ENCODE measurements at regions not wholly inside any gene's neighbourhood (a gene's known extent, or its start where the extent isn't known, plus 50 kb on each side); places are given as distances from the start of the nearest gene placed in this dataset.

DNA sequence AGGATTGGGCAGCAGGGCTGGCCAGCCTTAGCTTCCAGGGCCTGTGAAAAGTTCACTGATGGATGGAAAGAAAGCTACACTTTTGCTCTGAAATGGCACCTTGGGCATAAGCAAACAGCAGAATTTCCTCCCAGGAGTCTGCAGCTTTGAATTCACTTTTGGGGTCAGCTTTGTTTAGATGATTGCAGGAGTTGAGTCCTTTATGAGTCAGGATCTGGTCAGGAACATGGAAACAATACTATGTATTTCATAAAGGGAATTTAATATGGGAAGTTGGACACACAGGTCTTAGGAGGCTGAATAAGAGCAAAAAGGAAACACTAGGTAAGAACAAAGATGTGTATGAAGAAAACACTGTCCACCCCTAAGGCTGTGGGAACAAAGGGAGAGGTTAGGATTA is 345.3 kb downstream of the TSN start:
- Histone ChIP-seq H3K36me3 (no peaks in the 10 kb centered on the region), H3K4me3 (no peak overlapping the region), H3K27me3 (no peaks in the 10 kb centered on the region), H3K4me1 (no peaks in the 10 kb centered on the region), H3K9me3 (no peaks in the 10 kb centered on the region), H3K27ac (no peak overlapping the region)
- intact Hi-C loops (cut with DNase I): no loop called here
- TF ChIP-seq POLR2A (IDR thresholded peaks at IDR 0.05): no peak
- TF ChIP-seq, protein P1, sequence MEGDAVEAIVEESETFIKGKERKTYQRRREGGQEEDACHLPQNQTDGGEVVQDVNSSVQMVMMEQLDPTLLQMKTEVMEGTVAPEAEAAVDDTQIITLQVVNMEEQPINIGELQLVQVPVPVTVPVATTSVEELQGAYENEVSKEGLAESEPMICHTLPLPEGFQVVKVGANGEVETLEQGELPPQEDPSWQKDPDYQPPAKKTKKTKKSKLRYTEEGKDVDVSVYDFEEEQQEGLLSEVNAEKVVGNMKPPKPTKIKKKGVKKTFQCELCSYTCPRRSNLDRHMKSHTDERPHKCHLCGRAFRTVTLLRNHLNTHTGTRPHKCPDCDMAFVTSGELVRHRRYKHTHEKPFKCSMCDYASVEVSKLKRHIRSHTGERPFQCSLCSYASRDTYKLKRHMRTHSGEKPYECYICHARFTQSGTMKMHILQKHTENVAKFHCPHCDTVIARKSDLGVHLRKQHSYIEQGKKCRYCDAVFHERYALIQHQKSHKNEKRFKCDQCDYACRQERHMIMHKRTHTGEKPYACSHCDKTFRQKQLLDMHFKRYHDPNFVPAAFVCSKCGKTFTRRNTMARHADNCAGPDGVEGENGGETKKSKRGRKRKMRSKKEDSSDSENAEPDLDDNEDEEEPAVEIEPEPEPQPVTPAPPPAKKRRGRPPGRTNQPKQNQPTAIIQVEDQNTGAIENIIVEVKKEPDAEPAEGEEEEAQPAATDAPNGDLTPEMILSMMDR (IDR thresholded peaks at IDR 0.05): no peak
- DNase-seq: no peak

DNA sequence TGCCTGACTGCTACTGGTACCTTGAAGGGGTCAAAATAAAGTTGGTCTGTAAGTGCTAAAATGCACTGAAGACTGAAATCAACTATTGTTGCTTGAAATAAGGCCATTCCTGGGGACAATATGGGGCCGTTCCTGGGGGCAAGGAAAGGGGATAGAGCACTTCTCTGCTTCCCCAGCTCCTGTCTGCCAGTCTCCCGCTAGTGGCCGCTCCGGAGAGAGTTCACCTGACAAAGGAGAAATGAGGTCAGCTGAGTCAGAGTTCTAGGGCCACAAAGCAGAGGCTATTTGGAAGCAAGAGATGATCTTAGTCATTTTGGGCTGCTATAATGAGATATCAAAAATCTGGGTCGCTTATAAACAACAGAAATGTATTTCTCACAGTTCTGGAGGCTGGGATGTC is 345.9 kb downstream of the TSN start:
- WGBS, 2 donors: 56 to 68% methylated on average over 5 of the region's 5 CpGs
- no peaks in the 10 kb centered on the region for H3K36me3 ChIP-seq
- intact Hi-C loops (cut with DNase I): no loop called here

DNA sequence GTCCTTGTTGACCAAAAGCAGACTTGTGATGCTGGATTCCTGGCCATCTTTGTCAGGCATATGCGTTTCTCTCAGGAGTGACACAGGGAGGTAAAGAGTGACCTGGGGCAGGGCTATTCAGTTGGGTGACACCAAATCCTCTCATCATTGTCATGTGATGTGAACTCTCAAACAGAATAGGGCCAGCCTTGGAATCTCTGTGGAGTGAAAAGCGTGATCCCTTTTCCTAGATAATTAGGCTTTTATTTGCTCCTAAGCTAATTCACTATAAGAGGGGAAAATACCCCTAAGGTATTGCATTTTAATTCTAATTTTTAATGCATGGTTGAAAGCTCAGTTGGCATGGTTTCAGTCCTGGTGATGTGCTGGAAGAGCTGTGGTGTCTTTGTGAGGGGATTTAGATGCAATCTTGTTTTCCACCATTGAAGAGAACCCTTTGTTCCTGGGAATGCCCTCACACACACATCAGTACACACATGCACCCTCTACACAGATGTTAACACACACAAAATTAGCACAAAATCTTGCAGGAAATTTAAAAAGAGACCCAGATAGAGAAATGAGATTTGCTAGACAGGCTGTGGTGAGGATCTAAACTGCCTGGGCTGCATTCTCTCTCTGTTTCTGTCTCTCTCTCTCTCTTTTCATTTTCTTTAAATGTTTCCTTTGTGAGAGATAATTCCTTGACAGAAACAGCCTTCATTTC is 349.9 kb downstream of the TSN start:
- peaks cover 0 to 4% (median 0%) of the 10 kb centered on the region in 4 donors for H3K27me3 ChIP-seq
- no peak for DNase-seq
- no peak for TF ChIP-seq POLR2A (IDR thresholded peaks at IDR 0.05)
- TF ChIP-seq, protein P1 (IDR thresholded peaks at IDR 0.05): no peak
- WGBS, 2 donors: 43 to 58% methylated on average over 1 to 2 of the region's 2 CpGs
- H3K27ac ChIP-seq: no peak overlapping the region
- H3K36me3 ChIP-seq: no peaks in the 10 kb centered on the region
- intact Hi-C loops (cut with DNase I): no loop called here
- H3K9me3 ChIP-seq: no peaks in the 10 kb centered on the region
- H3K4me3 ChIP-seq: no peak overlapping the region
- no peaks in the 10 kb centered on the region for H3K4me1 ChIP-seq

More for the DNA sequence above, 345.9 kb downstream of the TSN start:
- Histone ChIP-seq H3K27ac (no peak overlapping the region), H3K9me3 (no peaks in the 10 kb centered on the region), H3K27me3 (no peaks in the 10 kb centered on the region), H3K4me3 (no peak overlapping the region), H3K4me1 (no peaks in the 10 kb centered on the region)
- no peak for DNase-seq
- TF ChIP-seq POLR2A (IDR thresholded peaks at IDR 0.05): no peak
- TF ChIP-seq, protein P1 (IDR thresholded peaks at IDR 0.05): no peak

DNA sequence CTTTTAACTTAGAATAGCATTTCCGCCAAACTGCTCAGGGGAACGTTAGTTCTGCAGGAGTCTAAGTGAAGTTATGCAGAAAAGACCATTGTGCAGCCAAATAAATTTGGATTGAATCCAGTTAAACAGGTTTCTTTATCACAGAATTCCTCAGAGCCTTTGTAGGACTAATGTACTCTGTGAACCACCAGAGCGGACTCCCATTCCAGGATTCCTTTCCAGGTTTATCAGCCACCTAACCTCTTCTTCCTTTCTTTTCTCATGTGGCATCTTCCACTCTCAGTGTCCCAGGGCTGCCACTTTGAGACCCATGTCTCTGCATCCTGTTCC is 350.4 kb downstream of the TSN start:
- no peak overlapping the region for H3K27ac ChIP-seq
- H3K36me3 ChIP-seq: no peaks in the 10 kb centered on the region
- H3K27me3 ChIP-seq: peaks cover 0 to 4% (median 0%) of the 10 kb centered on the region in 4 donors
- H3K9me3 ChIP-seq: no peaks in the 10 kb centered on the region
- TF ChIP-seq, protein P1 (IDR thresholded peaks at IDR 0.05): no peak
- no peak for TF ChIP-seq POLR2A (IDR thresholded peaks at IDR 0.05)
- WGBS, 2 donors: 31 to 33% methylated on average over 3 of the region's 3 CpGs
- DNase-seq: no peak
- H3K4me1 ChIP-seq: no peaks in the 10 kb centered on the region
- no peak overlapping the region for H3K4me3 ChIP-seq
- intact Hi-C loops (cut with DNase I): no loop called here

DNA sequence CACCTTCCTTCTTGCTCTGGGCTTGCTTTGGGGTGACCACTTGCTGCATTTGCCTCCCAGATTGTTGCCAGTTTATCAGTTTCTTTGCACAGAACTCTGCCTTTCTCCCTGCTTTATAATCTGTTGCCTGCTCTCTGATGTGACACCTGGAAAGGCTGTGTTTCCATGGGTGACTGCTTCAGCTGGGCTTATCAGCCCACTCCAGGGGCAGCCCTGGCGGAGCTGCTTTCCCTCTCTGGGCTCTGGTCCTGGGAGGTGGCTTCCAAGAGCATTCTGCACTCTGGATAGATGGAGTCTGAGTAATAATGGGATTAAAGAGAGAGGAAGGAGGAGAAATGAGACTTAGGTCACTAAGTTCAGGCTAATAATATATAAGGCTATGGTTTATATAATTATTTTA is 352.7 kb downstream of the TSN start:
- 50% methylated on average over 1 of the region's 1 CpG; no CpG with 5 or more reads in 1 of the 2 donors for WGBS, 2 donors
- H3K36me3 ChIP-seq: no peaks in the 10 kb centered on the region
- DNase-seq: no peak
- no peak overlapping the region for H3K4me3 ChIP-seq
- no peaks in the 10 kb centered on the region for H3K9me3 ChIP-seq
- H3K27ac ChIP-seq: no peak overlapping the region
- intact Hi-C loops (cut with DNase I): no loop called here
- peaks cover 0 to 4% (median 0%) of the 10 kb centered on the region in 4 donors for H3K27me3 ChIP-seq
- H3K4me1 ChIP-seq: no peaks in the 10 kb centered on the region
- no peak for TF ChIP-seq POLR2A (IDR thresholded peaks at IDR 0.05)
- TF ChIP-seq, protein P1 (IDR thresholded peaks at IDR 0.05): no peak

Measured in esophagus squamous epithelium (tissue), 5 donors.